DMS153 treated with DMSO at 0.1 percent for 48 hours (cell line): ENCODE measurements at regions not wholly inside any gene's neighbourhood (a gene's known extent, or its start where the extent isn't known, plus 50 kb on each side); places are given as distances from the start of the nearest gene placed in this dataset.
A peak's percentile ranks its signal among the peaks of the same experiment; 100 is the strongest.

ENCODE experiments used
- DNase-seq: peaks from one replicate; lab custom pipeline; 2025; ENCODE audit not compliant: unreplicated experiment; lab: John Stamatoyannopoulos, UW

- no peak for DNase-seq
Observed at GRCh38 chr5:21185536-21185935, 1197.5 kb upstream of the CDH18 start.

- DNase-seq = no peak
Observed at GRCh38 chr5:21184581-21184980, 1196.6 kb upstream of the CDH18 start.

- no peak for DNase-seq
Observed at GRCh38 chr5:21181609-21182125, 1193.7 kb upstream of the CDH18 start.

- no peak for DNase-seq
Observed at GRCh38 chr5:21173526-21173925, 1185.5 kb upstream of the CDH18 start.

DNA sequence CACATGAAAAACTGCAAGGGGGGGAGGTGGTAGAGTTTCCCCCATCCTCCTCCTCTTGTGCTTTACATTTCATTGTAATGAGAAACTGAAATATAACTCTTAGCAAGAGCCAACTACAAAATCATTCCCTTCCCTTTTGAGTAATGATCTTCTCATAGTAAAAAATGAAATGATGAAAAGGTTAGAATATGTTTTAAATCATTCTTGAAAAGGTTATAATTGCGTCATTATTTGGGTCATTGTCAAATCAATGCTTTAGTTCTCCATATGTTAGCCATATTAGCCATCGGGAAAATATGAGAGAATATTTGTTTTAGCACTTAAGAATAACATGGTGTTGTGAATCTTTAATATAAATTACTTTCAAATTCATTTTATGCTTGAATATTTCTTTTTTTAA, 1185.0 kb upstream of the CDH18 start:
- no peak for DNase-seq

DNA sequence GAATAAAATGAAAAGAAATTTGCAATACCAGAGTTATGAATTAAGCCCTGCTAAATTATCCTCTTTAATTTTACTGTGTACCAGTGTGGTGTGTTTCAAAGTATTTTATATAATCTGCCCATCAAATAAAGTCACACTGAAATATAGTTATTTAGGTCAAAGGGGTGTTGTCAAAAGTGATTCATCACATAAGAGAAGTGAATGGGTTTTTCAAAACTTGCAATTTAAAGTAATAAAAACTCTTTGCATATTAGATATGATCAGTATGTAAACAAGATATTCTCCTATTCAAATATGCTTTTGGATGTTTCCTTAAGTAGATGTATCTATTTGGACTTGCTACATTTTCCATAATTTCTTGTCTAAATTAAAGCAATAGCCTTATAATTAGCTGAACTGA, 1183.0 kb upstream of the CDH18 start:
- no peak for DNase-seq

DNA sequence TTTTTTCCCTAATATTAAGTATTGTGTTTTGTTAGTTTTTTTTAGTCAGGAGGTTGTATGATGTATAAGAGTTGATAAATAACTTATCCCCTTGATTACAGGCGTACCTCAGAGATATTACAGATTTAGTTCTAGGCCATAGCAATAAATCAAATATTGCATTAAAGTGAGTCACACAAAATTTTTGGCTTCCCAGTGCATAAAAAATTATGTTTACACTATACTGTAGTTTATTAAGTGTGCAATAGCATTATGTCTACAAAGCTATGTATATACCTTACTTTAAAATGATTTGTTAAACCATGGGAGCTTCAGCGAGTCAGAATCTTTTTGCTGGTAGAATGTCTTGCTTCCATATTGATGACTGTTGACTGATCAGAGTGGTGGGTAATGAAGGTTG, 1180.6 kb upstream of the CDH18 start:
- DNase-seq = no peak

DNA sequence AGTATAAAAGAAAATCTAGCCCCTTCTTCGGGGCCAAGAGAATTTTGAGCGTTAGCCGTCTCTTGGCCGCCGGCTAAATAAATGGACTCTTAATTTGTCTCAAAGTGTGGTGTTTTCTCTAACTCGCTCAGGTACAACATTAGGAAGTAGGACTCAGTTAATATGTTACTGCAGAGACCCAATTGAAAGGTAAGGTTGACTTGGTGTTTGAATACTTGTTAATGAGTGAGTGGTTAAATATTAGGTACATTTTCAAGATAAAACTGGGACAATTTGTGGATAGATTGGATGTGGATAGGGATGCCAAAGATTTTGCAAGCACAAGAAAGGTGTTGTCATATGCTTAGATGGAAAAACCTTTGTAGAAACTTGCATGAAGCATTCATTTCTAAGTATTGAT, 1177.3 kb upstream of the CDH18 start:
- DNase-seq = no peak

DNA sequence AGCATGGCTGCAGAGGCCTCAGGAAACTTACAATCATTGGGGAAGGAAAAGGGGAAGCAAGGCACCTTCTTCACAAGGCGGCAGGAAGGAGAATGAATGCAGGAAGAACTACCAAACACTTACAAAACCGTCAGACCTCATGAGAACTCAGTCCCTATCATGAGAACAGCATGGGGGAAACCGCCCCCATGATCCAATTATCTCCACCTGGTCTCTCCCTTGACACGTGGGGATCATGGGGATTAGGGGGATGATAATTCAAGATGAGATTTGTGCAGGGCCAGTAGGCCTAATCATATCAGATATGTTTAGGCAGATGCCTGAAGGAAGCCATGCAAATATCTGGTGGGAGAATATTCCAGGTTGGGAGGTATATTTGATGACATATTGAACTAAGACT, 1176.4 kb upstream of the CDH18 start:
- no peak for DNase-seq

DNA sequence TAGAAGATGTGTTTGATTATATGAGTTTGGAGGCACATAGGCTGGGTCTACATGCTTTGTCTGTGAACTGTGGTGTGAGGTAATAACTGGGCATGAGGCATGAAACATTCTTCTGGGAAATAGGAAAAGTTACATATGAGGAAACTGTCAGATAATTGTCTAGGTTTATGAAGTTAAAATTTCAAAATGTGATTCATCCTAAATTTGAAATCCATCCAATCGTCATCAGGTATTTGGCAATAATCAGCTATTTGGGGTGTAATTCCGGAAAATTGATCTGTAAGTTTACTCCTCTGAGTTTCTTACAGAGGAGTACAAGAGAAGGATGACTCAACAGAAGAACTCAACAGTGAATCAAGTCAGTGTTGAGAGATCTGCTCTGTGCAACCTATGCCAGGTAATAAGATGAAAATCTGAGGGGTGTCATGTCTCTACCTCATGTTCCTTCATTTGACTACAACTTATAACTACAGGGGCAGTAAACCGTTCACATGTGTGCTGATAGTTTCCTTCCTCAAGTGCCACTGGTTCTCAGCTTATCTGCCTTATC, 1171.6 kb upstream of the CDH18 start:
- no peak for DNase-seq

DNA sequence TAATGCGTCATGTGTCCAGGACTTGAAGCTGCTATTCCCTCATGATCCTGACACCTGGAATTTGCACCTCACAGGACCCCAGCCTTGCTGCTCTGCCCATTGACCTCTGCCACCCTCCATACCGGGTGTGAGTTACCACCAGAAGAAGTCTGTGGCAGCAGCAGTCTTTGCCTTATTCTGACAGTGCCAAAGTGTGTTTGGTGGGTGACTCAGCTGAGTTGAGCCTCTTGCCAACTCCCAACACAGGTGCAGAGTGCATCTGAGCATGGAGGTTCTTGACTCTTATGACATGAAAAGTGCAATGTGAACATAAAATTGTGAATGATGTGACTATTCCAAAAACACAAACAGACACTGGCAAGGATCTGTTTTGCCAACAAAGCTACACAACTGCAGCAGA, 1166.5 kb upstream of the CDH18 start:
- no peak for DNase-seq

DNA sequence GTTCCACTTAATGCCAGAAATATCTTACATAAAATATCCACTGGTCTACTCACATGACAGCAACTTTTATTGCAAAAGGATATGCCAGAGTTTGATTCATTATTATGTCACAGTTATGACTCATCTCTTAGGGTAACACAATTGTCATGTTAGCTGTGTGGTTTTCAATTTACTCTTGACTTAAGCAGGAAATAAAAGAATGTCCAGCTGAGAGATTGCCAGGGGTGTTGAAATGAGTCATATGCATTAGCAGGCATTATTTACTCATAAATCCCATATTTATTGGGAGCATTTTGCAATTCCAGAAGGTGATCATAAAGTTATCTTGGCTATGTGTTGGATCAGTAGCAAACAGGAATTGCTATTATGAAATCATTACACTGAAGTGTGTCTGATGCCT, 1164.6 kb upstream of the CDH18 start:
- DNase-seq = peak; percentile 31

DNA sequence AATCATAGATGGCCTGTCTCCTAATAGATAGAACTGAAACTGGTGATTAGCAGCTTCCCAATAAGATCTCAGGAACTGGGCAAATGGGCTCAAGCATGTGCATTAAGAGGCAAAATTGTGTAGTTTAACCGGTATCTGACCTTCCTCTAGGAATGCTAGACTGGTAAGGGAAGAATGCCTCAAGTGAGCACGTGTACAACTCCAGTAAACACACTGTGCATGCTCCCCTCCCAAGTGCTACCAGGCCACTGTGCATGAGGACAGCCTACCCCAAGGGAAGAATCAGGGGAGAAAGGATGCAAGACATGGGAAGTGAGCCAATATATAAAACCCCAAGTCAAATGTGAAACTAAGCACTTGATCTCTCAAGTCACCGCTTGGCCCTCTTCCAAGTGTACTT, 1157.4 kb upstream of the CDH18 start:
- no peak for DNase-seq

GRCh38 chr5:21143686-21144085, 1155.7 kb upstream of the CDH18 start:
- DNase-seq = no peak

- no peak for DNase-seq
Observed at GRCh38 chr5:21142791-21143190, 1154.8 kb upstream of the CDH18 start.

- DNase-seq = no peak
Observed at GRCh38 chr5:21140987-21141386, 1153.0 kb upstream of the CDH18 start.

- DNase-seq = no peak
Observed at GRCh38 chr5:21126236-21126635, 1138.2 kb upstream of the CDH18 start.

- DNase-seq = no peak
Observed at GRCh38 chr5:21125238-21125983, 1137.4 kb upstream of the CDH18 start.

DNA sequence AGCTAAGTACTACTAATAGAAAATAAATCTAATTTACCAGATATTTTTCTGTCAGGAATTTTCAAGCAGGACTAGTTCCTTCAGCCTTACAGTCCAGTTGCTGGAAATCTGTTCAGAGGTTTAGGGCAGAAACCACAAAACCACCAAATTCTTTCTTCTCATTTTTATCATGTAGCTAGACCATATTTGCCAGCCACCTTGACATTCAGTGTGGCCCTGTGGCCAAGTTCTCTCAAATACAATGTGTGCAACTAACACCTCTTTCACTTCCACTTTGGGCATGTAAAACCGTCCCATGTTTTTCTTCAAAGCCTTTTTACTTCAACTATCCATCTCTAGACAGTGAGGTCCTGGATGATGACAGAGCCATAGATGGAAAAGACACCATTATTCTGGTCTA, 1133.2 kb upstream of the CDH18 start:
- DNase-seq = no peak

GRCh38 chr5:21097661-21098060, 1109.7 kb upstream of the CDH18 start:
- no peak for DNase-seq

DNA sequence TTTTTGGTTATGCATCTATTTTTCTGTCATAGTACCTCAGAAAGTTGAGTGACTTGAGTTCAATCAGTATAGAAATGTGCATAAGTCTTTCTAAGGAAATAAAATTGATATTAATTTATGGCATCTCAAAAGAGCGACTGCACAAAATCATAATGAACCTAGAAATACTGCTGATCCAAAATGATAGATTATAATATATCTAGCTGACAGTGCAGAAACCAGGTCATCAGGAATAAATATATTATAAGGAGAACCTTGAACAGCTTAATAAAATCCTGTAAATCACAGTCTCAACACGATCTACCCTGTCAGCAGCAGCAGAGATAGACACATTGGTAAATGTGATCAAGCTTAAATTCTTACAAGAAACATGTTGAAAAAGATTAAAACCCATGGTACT, 1106.6 kb upstream of the CDH18 start:
- no peak for DNase-seq

GRCh38 chr5:21087766-21088165, 1099.8 kb upstream of the CDH18 start:
- DNase-seq = no peak

DNA sequence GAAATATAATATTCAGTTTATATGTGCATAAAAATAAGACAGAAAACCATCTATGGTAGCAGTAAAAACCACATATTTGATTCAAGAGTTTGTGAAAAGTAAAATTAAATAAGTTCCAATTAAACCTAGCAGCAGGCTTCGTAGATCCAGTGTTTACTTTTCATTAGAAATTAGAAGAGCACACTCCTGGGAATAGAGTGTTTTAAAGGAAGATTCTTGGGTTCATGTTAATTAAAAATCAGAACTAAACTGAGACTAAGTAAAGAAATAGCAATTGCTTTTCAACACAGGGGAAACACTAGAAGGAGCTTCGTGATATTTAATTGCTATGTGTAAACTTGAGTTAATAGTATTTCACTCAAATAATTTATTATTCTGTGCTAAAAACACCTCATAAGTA, 1097.8 kb upstream of the CDH18 start:
- no peak for DNase-seq
